HG03196 (cell line): ENCODE measurements at regions not wholly inside any gene's neighbourhood (a gene's known extent, or its start where the extent isn't known, plus 50 kb on each side); places are given as distances from the start of the nearest gene placed in this dataset.

Experiments
- ATAC-seq: cut with Tn5 transposase; IDR thresholded peaks from one replicate; pipeline ENCODE4 v1.9.1; 2021; ENCODE audit not compliant: unreplicated experiment

DNA sequence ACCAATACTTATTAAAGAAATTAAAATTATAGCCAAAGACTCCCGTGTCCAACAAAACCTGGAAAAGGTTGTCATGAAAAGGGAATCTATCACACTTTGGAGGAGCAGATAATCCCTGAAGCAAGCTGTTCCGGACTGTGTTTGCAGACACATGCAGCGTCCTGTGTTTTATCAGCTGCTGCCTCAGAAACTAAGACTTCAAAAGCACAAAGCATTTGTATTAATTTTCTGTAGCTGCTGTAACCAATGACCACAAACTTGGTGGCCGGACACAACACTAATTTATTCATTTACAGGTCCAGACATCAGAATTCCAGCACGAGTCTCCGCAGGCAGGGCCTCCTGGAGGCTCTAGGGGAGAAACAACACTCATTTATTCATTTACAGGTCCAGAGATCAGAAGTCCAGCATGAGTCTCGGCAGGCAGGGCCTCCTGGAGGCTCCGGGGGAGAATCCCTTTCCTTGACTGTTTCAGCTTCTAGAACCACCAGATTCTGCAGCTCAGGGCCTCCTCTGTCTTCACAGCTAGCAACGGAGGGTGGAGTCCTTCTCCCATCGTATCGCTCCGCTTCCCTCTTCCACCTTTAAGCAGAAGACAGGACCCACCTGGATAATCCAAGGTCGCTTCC lies 465.3 kb downstream of the BRD1 start:
- ATAC-seq, result no peak

DNA sequence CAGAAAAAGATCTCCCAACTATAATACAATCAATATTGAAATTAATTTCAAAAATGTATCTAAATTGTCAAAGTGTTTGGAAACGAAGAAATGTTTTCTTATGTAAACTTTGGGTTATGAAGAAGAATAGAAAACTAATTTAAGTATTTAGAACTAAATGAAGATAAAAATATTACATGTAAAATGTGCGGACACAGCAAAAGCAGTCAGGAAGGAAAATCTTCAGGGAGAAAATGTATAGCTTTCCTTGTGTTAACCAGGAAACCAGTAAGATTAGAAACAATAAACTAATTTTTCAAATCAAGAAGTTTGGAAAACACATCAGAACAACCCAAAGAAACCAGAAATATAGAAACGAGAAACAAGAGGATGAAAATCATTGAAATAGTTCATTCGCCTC lies 466.5 kb downstream of the BRD1 start:
- no peak for ATAC-seq

DNA sequence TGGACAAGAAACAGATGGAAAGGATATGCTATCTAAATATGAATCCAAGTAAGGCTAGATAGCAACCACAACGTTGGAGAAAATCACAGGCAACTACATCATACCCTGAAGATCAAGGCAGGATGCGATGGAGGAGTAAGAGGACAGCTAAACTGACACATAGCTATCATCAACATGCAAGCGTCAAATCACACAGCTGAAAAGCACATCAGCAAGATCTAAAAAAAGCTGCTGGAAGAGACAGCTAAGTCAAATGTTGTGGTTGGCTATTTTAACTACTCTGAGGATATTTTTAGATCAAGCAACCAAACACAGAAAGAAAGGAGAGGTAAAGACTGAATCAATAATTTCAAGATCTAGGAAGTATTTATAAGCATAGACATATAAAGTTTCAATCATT lies 466.9 kb downstream of the BRD1 start:
- no peak for ATAC-seq

GRCh38 chr22:49359076-49359475 lies 468.6 kb downstream of the BRD1 start:
- no peak for ATAC-seq

DNA sequence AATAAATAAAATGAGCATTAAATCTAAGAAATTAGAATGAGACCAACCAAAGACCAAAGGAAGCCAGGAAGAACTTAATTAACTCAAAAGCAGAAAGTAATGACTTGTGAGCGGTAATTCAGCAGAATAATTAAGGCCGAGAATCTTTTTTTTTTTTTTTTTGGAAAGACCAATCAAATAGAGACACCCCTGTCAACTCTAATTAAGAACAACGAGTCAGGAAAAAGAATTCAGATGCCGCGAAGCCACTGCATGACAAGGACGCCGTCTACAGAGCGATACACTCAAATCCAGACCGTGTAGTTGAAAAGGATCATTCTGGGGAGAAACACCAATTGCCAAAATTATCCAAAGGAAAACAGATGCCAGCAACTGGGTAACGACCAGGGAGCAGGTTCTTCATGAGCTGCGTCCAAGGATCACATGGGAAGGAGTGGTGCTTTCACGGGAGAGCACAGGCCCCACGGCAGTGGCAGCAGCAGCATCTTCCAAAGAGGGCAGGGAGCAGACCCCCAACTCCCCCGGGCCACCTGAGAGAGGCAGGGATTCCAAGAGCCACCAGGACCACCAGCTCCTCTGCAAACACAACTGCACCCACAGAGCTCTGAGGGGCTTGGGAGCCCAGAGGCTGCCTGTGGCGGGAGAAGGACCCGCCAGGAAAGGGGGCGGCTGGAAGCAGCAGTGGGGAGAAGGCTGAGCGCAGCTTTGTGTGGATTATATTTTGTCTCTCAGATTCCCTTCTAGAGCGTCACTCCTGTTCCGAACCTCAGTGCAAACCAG lies 469.8 kb downstream of the BRD1 start:
- no peak for ATAC-seq

DNA sequence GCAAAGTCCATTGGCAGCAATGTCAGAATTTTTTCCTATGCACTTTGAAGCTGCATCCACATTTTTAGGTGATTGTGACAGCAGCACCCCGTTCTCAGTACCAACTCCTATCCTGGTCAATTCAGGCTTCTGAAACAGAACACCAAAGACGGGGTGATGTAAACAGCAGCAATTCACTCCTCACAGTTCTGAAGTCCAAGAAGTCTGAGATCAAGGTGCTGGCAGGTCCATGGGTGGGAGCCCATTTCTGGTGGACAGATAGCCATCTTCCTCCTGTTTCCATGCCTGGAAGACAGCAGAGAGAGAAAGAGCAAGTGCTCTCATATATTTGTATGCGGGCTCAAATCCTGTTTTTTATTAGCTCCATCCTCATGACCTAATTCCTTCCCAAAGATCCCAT lies 471.2 kb downstream of the BRD1 start:
- no peak for ATAC-seq

GRCh38 chr22:49355211-49355920 lies 472.3 kb downstream of the BRD1 start:
- ATAC-seq, result no peak

- no peak for ATAC-seq
These were observed 473.0 kb downstream of the BRD1 start for GRCh38 chr22:49354516-49355210.

DNA sequence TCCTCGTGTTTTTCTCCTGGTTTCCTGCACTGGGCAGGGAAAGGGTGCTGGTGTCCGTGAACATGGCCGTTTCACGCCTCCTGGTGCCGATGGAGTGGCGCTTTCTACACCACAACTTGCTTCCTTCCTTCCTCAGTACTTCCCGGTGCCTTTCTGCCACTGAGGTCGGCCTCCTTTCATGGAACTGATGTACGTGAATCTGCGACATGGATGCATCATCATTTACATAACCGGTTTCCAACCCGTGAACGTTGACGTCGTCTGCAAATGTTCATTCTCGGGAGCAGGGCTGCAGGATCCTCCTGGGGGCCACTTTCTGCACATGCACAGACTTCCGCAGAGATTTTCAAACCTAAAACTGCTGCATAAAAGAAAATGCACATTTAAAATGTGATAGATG lies 474.4 kb downstream of the BRD1 start:
- no peak for ATAC-seq

GRCh38 chr22:49352361-49353169 lies 475.1 kb downstream of the BRD1 start:
- no peak for ATAC-seq

DNA sequence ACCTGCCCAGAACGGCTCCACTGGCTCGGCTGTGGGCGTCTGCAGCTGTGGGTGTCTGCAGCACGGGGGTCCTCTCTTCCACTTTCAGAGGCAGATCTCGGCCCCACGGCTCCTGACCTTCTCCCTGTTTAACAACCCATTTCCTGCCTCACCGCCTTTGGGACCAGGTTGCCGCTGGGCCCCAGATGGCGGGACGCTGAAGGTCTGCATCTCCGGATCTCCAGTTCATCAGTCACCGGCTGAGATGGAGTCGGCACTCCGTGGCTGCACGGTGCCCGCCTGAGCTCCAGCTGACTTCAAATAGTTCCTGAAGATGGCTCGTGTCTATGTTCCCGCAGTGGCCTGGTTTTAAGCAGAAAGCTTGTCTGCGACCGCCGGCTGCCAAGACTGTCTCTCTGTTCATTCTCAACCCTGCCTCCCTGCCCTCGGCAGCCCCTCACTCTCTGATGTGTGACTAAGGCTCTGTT lies 475.9 kb downstream of the BRD1 start:
- ATAC-seq, result no peak

GRCh38 chr22:49350441-49351121 lies 477.1 kb downstream of the BRD1 start:
- ATAC-seq, result no peak

DNA sequence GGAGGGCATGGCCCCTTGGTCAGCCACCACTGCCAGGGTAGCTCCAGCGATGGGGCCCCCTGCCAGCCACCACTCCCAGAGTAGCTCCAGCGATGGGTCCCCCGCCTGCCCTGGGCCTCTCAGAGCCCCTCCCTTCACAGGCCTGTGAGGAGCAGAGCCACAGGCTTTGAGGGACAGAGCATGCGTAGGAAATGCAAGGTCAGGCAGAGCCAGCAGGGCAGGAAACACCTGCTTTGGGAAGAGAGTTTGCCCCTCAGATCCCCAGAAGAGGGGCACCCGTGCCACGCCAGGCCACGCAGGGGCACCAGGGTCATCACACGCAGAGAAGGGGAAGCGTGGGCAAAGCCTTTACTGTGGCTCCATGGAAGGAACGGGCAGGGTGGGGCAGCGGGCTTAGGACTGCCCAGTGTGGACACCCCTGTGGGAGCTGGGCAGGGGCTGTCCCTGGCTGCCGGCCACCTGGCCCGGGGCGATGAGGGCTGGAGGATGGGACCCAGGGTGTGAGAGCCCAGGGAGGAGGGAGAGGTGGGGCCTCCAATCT lies 477.8 kb downstream of the BRD1 start:
- ATAC-seq, result no peak

- ATAC-seq, result no peak
These were observed 478.4 kb downstream of the BRD1 start for GRCh38 chr22:49349181-49349835.

DNA sequence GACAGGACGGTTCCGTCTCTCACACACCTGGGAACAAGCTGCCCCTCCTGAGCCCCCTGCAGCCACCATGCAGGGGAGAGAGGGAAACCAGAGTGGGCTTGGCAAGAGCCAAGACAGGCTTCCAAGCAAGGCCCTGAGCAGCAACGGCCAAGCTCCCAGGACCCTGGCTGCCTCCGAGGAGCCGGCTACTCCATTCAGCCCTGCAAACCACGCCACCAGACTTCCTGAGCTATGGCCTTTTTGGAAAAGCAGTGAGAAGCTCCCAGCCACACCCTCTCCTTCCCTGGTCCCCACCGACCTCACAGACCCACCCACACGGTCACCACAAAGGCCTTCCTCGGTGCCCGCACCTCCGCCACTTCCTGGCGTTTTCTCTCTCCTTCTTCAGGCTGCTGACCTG lies 479.0 kb downstream of the BRD1 start:
- no peak for ATAC-seq

- no peak for ATAC-seq
These were observed 480.3 kb downstream of the BRD1 start for GRCh38 chr22:49347376-49347775.

- ATAC-seq, result no peak
These were observed 481.8 kb downstream of the BRD1 start for GRCh38 chr22:49345896-49346295.

DNA sequence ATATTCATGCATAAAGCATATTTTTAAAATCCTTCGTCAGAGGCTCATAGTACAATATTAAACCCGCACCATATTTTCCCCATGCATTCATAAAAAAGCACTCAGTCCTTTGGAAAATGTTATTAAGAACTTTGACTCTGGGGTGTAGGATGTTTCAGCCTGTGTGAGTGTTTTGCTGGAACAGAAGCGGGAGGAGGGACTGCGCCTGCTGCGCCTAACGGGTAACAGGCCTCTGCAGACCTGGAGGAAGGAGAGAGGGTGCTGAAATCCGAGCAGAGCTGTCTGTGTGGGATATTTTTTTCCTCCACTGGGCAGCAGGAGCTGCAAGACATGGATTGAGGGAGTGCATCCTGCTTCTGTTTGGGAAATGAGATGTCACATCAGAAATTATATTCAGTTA lies 483.0 kb downstream of the BRD1 start:
- no peak for ATAC-seq

DNA sequence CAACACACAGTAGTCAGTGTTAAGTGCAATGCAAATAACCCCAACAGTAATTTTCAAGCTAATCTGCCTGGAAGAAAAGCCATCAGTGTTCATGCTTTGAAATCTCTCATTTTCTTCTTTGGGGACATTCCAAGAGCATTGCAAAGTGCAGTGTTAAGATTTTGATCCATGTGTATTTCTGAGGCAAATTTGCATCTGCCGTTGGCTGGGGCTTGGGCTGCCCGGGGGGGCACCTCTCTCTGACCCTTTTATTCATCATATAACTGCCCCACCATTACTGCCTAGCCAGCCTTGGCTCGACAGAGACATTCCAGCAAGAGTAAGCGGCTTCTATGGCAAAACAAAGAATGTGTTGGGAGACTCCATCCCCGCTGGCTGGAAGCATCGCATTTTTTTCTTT lies 483.5 kb downstream of the BRD1 start:
- ATAC-seq, result no peak
